NCI-H187 treated with DMSO at 0.1 percent for 48 hours (cell line): ENCODE measurements at regions not wholly inside any gene's neighbourhood (a gene's known extent, or its start where the extent isn't known, plus 50 kb on each side); places are given as distances from the start of the nearest gene placed in this dataset.
A peak's percentile ranks its signal among the peaks of the same experiment; 100 is the strongest.

Source experiments
- DNase-seq: peaks from one replicate; lab custom pipeline; 2025; lab: John Stamatoyannopoulos, UW

DNA sequence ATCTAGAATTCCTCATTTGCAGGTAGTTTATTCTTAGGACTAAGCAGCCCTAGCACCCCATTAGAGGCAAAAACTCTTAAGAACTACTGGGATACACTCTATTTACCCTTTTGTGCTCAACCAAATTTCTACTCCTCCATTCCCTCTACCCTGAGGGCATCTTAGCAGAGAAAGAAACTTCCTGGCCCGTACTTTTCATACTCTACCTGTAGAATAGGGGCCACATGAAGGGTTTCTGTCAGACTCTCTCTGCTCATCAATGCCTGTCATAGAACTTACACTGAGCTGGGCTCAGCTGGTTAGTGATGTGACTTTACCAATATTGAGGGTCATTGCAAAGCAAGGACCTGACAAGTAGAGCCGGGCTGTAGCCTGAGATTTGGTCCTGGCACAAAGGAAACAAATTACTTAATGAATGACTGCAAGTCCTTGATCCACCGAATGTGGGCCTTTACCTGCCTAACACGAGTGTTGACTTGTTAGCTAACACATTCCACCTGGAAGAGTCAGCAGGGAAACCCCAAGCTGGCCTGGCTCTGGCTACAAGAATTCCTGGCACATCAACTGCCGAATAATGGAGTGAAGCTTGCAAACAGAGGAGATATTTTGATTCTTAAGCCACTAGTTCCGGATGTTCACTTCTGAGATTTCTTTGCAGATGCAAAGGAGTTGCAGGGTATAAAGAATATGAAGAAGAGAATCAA lies 280.5 kb upstream of the JAG1 start:
- DNase-seq, result no peak

DNA sequence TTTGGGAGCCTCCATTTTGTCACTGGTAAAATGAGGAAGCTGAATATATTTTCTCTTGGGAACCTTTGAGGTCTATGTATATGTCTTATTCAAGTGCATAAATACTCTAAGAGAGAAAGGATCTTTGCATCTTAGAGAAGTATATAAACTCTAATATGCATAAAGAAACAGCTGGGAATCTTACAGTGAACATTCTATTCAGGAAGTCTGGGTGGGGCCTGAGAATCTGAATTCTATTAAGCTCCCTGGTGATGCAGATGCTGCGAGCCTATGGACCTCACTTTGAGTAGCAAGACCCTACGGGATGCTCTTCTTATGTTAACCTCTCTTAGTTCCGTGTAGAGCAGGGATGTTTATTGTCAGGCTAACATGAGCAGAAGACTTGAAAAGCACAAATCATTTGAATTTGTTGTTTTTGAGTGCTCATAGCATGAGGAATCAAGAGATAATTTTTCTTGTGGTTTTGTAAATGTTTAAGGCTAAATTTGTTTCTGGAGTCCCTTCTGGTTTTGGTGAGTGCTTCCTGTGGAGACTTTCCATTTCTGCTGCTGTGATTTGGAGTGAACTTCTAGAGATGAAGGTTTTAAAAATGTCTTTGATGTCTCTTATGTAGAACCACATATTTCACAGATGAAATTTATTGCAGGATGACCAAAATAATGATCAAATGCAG lies 281.2 kb upstream of the JAG1 start:
- DNase-seq, result no peak

DNA sequence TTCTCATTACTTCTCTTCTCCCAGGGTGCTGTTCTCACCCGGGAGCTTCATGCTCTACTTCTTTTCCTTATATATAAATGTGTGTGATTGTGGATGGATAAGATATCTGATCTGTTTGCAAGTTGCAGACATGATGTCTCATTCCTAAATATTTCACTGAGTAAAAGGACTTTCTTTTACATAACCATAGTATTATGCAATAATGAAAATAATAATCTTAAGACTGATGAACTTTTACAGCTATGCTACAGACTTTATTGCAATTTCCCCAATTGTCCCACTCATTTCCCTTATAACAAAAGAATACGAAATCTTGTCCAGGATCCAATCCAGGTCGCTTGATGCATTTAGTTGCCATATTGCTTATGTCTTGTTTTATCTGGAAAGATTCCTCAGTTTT lies 284.5 kb upstream of the JAG1 start:
- DNase-seq, result no peak

DNA sequence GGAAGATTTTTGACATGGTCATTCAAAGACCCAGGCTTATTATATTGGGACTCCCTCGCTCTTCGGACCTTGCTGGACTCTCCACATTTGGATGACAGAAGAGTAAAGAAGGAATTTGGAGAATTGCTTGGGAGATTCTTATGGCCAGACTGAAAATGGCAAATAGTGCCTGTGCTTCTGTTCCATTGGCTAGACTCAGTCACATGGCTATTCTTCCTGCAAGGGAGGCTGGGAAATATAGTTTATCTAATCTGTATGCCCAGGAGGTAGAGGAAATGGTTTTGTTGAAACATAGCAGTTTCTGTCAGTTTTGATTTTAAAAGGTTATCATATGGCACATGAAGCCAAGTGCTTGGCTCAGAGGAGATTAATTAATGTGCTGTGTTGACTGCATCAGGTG lies 286.6 kb upstream of the JAG1 start:
- no peak for DNase-seq

DNA sequence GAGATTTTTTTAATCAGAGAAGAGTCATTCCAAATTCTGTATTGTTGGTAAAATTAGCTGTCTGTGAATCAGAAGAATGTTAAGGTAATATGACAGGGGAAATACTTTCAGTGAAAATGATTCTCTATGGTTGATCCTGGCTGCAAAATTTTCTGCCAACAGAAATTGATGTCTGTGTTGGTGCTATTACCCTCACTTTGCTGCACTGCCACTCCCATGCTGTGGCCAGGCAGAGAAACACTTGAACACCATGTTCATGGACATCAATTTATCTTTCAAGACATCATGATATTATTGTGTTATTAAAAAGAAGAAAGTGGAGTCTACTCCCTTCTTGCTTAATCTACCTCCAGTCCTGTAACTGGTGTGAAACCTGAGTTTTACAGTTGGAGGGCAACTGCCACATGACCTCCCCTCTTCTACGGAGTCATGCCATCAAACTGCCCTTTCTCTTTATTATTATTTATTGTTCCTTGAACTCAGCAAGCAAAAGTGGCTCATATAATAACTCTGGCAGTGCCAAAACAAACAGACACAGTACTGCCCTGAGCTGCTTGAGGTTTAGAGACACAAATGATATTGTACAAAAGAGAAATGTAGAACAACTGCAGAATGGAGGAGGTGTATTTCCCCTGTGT lies 288.0 kb upstream of the JAG1 start:
- DNase-seq, result no peak

DNA sequence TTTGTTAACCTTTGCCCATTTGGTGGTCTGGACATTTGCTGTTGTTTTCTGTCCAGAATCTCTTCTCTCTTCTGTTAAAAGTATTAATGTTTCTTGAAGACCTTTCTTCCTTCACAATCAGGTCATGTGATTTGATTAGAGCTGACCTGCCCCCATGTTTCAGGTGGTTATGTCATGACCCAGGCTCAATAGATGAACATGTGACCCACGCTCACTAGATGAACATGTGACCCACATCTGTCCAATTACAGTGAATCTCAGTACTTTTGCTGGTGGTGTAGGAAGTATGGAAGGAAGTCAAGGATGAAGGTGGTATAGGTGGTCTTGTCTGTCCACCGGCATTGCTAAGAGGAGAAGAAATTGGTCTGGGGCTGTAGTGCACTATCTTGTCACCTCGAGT lies 289.1 kb upstream of the JAG1 start:
- DNase-seq, result no peak

DNA sequence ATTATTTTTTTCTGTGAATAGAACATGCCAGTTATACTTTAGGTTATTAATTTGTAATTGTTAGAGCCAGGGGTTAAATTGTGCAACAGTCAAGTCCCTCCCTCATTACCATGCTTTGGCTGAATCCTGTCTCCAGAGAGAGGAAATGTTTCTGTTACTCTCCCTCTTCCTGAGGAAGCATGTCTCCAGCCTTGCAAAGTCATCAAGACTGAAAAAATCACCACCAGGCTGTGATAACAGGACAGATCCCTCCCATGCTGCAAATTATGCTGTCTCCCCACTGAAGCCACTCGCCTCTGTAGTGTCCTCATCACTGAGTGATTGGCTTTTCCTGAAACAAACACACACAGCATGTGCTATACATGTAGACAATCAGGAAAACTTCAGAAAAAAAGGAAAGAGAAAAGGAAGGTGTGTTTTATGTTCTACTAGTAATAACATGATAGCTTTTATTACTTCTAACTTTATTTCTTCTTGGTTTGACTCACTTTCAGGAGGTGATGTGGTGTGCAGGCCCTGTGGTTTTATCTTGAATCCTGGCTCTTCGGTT lies 290.0 kb upstream of the JAG1 start:
- no peak for DNase-seq

DNA sequence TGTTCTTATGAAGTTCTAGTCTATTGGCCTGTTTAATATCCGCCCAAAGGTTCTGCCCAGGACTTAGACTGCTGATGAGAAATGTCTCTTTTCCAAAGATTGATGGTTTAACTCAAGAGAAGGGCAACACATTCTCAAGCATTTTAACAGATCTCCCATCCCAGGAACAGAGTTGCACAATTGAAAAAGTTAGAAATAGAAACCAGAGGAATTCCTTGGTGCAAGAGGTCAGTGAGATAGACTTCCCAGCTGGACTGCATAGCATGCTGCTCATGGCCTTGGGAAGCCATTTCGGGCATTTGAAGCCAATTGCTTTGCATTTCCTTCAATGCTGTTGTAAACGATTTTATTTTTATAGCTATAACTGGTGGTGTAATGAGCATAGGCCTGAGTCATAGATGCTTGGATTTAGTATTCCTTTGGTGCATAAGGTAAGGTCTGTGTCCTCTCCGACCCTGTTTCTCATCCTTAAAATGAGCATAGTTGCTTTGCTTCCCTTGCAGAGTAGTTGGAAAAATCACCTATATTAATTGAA lies 292.2 kb upstream of the JAG1 start:
- no peak for DNase-seq

DNA sequence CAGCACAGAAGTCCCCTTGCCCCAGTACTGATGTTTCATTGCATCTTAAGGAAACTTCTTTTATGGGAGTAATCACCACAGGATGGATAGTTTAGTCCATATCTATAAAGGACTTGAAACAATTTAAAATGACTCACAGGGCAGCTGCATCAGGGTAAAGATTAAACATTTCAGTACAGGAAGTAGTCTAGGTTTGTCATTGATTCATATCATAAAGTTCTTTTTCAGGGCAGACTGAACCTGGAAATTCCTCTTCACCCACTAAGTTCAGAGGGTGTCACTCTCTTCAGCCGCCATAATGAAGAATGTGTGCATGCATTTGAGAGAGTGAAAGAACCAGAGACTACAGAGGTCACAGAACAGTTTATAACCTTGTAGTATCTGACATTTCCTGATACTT lies 296.3 kb upstream of the JAG1 start:
- no peak for DNase-seq

DNA sequence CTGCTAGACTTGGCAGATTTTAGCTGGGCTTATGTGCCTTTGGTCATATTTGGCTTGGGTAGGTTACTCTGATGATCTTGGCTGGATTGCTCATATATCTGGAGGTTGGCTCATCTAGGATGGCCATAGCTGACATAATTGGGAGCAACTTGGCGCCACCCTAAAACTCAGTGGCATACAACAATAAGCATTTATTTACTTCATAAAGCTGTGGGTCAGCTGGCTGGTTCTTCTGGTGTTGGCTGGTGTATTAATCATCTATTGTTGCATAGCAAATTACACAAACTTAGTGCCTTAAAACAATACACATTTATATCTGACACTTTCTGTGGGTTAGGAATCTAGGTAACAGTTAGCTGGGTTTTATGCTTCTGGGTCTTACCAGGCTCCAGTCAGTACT lies 297.3 kb upstream of the JAG1 start:
- DNase-seq, result no peak

DNA sequence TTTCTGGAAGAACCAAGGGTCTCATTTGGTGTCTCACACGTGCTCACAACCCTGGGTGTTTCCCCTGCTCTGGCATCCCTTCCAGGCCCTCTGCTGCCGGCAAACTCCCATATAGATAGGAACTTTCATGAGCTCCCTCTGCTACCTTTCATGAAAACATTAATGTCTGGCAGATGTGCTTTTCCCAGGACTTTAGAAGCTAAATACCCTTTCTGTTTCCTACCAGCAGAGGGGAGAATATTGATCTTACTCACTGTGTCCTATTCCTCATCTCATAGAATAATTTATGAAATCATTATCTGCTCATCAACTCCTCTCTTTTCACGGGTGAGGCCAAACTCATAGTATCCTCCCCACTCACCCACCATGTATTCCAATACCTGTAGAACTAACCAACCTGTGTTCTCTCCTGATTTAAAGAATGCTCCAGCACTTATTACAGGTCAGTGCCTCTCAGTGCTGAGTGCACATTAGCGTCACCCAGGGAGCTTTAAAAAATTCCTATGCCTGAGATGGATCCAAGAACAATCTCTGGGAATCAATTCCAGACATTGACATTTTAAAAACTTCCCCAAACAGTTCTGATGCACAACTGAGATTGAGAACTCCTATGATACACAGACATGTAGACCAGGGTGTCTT lies 298.5 kb upstream of the JAG1 start:
- DNase-seq, result no peak

DNA sequence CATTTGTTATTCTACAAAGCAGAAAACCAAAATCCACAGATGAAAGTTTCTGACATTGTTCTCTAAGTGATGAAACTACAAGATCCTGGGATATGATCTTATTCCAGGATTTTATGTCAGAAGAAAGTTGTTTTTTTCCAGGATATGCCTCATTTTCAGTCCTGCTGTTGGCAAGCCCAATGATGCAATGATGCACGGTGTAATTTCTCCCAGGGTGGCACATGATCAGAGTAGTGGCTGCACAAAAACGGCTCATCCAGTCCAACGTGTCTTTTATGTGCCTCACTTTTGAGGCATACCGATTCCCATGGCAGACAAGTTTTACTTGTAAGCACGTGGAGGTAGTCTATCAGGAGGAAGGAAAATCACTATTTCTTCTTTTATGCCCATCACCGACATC lies 302.3 kb upstream of the JAG1 start:
- no peak for DNase-seq

DNA sequence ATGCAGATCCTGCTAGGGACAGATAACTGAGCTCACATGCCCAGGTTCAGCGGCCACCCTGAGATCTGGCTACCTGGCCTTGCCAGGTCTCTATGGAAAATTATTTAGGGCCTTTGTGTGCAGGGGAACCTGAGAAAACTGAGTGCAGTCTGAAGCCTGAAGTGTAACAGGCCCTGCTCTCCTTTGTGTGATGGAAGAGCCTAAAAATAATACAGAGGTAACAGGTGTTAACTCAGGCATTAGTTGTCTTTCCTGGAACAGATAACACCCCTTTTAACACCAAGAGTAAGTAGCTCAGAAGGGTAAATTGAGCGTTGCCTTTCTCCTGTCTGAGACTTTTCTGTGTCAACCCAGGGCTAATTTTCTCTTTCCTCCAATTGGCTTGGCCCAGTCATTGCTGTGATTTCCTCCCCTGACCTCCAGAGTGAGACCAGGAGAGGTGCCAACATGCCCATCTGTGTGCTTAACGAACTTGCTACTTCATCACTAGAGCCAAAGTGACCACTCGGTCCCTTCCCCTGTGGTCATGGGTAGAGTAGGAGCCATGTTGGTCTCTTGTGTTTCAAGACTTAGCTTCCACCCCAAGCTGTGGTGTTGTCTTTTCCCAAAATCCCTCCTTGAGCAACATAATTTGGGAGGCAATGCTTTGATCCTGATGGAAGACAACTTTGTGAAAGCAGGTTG lies 304.4 kb upstream of the JAG1 start:
- no peak for DNase-seq

DNA sequence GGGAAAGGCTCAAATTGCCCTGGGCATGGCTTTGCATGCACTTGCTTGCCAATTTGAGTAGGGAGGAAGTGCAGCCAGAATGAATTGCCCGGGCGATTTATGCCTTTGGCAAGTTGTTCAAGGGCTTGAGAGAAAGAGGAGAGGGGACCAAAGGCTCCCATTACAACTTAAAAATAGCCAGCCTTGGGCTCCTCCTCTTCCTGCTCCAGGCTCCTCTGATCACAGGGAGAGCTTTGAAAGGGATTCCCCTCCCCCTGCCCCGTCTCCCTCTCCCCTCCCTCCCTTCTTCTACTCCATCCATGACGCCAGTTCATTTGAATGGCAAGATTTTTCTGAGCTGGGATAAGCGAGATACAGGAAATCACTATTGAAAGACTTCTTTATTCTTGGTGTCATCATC lies 304.9 kb upstream of the JAG1 start:
- DNase-seq, result no peak

DNA sequence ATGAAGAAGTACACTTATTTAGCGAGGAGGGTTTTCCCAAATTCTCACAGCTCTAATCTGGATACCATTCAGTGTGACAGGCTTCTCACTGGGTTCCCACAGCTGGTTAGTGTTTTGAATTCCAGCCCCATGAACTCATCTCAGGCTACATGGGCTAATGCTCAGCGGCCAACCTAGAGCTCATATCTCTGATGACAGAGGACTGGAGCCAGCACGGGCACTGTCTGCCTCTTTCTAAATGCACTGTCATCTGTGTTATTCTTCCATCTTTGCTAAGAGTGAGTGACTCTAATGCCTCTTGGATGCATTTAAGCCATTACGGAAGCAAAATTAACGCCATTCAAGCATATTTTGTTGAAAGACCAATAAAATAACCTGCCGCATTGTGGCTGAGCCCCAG lies 308.9 kb upstream of the JAG1 start:
- no peak for DNase-seq

DNA sequence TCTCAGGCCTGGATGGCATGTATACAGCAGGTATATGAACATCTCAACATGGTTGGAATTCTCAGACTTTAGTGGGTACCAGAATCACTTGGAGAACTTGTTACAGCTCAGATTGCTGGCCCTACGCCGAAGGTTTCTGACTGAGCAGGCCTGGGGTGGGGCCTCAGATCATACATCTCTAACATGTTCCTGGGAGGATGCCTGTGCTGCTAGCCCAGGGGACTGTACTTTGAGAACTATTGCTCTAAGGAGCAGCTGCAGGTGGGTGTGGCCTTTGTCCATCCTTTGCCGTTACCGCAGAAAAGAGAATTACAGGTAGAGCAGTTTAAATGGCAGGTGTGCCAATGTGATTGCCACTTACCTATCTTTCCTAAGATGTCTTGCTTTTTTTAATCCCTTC lies 310.5 kb upstream of the JAG1 start:
- peak; percentile 62 for DNase-seq

DNA sequence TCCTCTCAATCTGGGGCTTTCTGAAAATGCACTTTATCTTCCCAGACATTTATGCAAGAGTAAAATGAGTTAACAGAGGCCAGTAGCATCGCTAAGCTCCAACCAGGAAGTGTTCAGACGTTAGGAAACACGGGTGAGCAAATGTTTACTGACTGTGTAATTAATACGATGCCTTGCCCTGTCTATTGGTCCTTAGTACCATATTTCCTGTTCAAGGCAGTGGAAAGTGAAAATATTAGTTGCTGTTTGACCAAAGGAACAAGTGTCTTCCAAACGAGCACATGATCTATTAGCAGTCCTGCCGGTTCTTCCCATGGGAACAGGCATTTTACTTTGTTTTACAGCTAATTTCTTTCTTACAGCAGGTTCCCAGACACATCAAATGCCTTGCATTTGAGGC lies 311.1 kb upstream of the JAG1 start:
- DNase-seq, result no peak

DNA sequence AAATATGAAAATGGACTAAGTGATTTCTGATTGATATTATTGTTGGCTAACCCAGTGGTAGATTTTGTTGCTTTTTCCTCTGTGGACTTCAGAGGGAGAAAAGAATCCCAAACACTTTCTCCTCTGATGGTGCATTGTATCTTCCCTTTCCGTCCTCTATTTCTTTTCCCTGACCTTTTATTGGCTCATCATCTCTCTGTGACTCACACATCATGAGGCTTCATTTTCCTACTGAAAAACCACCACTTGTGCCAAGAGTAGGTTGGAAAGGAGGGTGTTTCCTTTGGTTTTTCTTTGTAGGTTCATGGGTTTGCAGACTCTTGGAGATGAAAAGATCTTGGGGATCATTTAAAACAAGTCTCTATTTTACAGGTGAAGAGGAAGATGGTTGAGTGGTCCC lies 311.7 kb upstream of the JAG1 start:
- no peak for DNase-seq

DNA sequence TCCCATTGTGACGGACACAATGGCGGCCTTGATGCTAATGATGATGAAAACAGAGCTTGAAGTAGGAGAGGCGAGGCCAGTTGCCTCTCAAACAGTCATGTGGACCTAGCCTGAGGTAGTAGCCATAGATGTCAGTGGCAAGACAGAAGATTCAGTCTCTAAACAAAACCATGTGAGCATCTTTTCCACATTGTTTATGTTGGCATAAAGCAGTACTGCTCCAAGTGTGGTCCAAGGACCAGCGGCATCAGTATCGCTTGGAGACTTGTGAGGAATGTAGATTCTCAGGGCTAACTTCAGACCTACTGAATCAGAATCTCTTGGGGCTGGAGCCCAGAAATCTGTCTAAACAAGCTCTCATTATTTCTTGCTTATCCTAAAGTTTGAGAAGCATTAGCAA lies 312.8 kb upstream of the JAG1 start:
- DNase-seq, result no peak

DNA sequence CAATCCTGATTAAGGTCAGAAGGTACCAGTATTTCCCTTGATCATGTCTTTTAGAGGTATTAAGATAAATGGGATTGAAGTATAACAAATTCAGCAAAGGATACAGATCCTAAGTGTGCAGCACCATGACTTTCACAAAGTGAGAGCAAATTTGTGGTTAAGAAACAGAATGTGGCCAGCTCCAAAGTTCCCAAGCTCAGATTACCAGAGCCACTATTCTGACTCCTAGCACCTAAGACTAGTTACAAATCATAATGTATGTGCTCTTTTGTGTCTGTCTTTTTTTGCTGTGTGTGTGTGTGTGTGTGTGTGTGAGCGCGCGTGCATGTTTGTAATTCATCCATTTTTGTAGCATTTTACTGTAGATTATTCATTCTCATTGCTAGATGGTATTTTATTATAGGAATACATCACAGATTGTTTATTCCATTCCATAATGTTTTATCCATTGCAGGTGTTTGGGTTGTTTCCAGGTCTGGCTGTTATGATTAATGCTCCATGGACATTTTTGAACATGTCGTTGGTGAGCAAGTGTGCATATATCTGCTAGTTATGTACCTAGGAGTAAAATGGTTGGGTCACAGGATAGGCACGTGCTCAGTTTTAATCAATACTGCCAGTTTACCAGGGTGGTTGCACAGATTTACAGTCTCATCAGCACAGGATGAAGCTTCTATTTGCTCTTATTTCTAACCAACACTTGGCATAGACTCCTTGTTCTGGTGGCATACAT lies 314.0 kb upstream of the JAG1 start:
- DNase-seq, result no peak
